PFSK-1 (cell line): ENCODE measurements at regions not wholly inside any gene's neighbourhood (a gene's known extent, or its start where the extent isn't known, plus 50 kb on each side); places are given as distances from the start of the nearest gene placed in this dataset.

Source experiments
- POLR2AphosphoS5 ChIP-seq: IDR thresholded peaks from 2 replicates; pipeline ENCODE4 v1.6.1; 2012; ENCODE audit warnings: low read depth, mild to moderate bottlenecking, control low read depth, low read length, moderate library complexity
- REST ChIP-seq, 2 experiments: IDR thresholded peaks; 2 replicates each; pipeline versions ENCODE4 v1.6.1 to v1.8.0; 2011 to 2012; ENCODE audit warnings: low read depth in 2 of 2, low read length in 2 of 2, control low read depth in 1 of 2, inconsistent platforms in 1 of 2, mild to moderate bottlenecking in 1 of 2, moderate library complexity in 1 of 2; ENCODE audit not compliant: insufficient read depth in 1 of 2
- SIN3A ChIP-seq: IDR thresholded peaks from 2 replicates; pipeline ENCODE4 v1.6.1; 2012; ENCODE audit warnings: mild to moderate bottlenecking, low read length, moderate library complexity, borderline replicate concordance; ENCODE audit not compliant: insufficient read depth
- TAF1 ChIP-seq: IDR thresholded peaks from 2 replicates; pipeline ENCODE4 v1.6.1; 2012; ENCODE audit warnings: low read length, control low read depth, borderline replicate concordance; ENCODE audit not compliant: insufficient read depth

GRCh38 chr12:28800129-28800528, 348.9 kb upstream of the FAR2 start:
- TF ChIP-seq TAF1 (no peak), POLR2AphosphoS5 (no peak), REST (IDR thresholded peaks at IDR 0.05; ENCODE audit: insufficient read depth in 1 of 2, low read depth in 2 of 2, low read length in 2 of 2) (no peak), SIN3A (no peak)
